GM23338 (cell line): ENCODE measurements at regions not wholly inside any gene's neighbourhood (a gene's known extent, or its start where the extent isn't known, plus 50 kb on each side); places are given as distances from the start of the nearest gene placed in this dataset.
"Not testable (repeated sequence)": the region's sequence is repeated elsewhere in the genome, so short reads cannot be mapped to it uniquely, and the experiment has no call there.

ENCODE experiments used
- EZH2 ChIP-seq: fragments of 200-600 bp; sonication (generic); IDR thresholded peaks from one replicate; pipeline ENCODE4 v1.8.0; 2017; ENCODE audit warnings: antibody characterized with exemption, mild to moderate bottlenecking, low read depth; ENCODE audit not compliant: unreplicated experiment
- EZH2phosphoT487 ChIP-seq: fragments of 200-600 bp; sonication (generic); IDR thresholded peaks from one replicate; pipeline ENCODE4 v1.8.1; 2018; ENCODE audit warnings: antibody characterized with exemption; ENCODE audit not compliant: unreplicated experiment
- NANOG ChIP-seq: IDR thresholded peaks from 2 replicates; pipeline ENCODE4 v1.6.1; 2016; ENCODE audit warnings: antibody characterized with exemption, borderline replicate concordance
- POLR2AphosphoS5 ChIP-seq: IDR thresholded peaks from 2 replicates; pipeline ENCODE4 v1.6.1; 2016; ENCODE audit warnings: antibody characterized with exemption, low read depth
- STAT1 ChIP-seq: IDR thresholded peaks from one replicate; pipeline ENCODE4 v1.6.1; 2016; ENCODE audit warnings: antibody characterized with exemption; ENCODE audit not compliant: unreplicated experiment
- TF ChIP-seq, protein P1 (sequence below), 2 experiments: fragments of 200-600 bp in 1 of 2; sonication (generic) in 1 of 2; conservative IDR thresholded peaks; 2 replicates each; pipeline versions ENCODE4 v1.5.1 to v1.6.1; 2016 to 2017; ENCODE audit warnings: antibody characterized with exemption in 2 of 2, low read depth in 2 of 2, mild to moderate bottlenecking in 2 of 2, moderate library complexity in 1 of 2
- TF ChIP-seq, protein P2 (sequence below): IDR thresholded peaks from one replicate; pipeline ENCODE4 v1.6.1; 2018; ENCODE audit warnings: antibody characterized with exemption; ENCODE audit not compliant: unreplicated experiment

DNA sequence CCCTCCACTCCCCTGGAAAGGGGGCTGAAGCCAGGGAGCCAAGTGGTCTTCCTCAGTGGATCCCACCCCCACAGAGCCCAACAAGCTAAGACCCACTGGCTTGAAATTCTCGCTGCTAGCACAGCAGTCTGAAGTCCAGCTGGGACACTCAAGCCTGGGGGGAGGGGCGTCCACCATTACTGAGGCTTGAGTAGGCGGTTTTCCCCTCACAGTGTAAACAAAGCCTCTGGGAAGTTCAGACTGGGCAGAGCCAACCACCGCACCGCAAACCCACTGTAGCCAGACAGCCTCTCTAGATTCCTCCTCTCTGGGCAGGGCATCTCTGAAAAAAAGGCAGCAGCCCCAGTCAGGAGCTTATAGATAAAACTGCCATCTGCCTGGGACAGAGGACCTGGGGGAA is 114.4 kb upstream of the GNAI1 start:
- TF ChIP-seq, protein P1, sequence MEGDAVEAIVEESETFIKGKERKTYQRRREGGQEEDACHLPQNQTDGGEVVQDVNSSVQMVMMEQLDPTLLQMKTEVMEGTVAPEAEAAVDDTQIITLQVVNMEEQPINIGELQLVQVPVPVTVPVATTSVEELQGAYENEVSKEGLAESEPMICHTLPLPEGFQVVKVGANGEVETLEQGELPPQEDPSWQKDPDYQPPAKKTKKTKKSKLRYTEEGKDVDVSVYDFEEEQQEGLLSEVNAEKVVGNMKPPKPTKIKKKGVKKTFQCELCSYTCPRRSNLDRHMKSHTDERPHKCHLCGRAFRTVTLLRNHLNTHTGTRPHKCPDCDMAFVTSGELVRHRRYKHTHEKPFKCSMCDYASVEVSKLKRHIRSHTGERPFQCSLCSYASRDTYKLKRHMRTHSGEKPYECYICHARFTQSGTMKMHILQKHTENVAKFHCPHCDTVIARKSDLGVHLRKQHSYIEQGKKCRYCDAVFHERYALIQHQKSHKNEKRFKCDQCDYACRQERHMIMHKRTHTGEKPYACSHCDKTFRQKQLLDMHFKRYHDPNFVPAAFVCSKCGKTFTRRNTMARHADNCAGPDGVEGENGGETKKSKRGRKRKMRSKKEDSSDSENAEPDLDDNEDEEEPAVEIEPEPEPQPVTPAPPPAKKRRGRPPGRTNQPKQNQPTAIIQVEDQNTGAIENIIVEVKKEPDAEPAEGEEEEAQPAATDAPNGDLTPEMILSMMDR (conservative IDR thresholded peaks at IDR 0.05; ENCODE audit: low read depth in 2 of 2), result not testable (repeated sequence)
- TF ChIP-seq POLR2AphosphoS5, EZH2, EZH2phosphoT487, STAT1, NANOG: not testable (repeated sequence)
- TF ChIP-seq, protein P2, sequence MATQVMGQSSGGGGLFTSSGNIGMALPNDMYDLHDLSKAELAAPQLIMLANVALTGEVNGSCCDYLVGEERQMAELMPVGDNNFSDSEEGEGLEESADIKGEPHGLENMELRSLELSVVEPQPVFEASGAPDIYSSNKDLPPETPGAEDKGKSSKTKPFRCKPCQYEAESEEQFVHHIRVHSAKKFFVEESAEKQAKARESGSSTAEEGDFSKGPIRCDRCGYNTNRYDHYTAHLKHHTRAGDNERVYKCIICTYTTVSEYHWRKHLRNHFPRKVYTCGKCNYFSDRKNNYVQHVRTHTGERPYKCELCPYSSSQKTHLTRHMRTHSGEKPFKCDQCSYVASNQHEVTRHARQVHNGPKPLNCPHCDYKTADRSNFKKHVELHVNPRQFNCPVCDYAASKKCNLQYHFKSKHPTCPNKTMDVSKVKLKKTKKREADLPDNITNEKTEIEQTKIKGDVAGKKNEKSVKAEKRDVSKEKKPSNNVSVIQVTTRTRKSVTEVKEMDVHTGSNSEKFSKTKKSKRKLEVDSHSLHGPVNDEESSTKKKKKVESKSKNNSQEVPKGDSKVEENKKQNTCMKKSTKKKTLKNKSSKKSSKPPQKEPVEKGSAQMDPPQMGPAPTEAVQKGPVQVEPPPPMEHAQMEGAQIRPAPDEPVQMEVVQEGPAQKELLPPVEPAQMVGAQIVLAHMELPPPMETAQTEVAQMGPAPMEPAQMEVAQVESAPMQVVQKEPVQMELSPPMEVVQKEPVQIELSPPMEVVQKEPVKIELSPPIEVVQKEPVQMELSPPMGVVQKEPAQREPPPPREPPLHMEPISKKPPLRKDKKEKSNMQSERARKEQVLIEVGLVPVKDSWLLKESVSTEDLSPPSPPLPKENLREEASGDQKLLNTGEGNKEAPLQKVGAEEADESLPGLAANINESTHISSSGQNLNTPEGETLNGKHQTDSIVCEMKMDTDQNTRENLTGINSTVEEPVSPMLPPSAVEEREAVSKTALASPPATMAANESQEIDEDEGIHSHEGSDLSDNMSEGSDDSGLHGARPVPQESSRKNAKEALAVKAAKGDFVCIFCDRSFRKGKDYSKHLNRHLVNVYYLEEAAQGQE, result not testable (repeated sequence)
